Right atrium auricular region (tissue), 2 donors: ENCODE measurements at regions not wholly inside any gene's neighbourhood (a gene's known extent, or its start where the extent isn't known, plus 50 kb on each side); places are given as distances from the start of the nearest gene placed in this dataset.
"Not testable (repeated sequence)": the region's sequence is repeated elsewhere in the genome, so short reads cannot be mapped to it uniquely, and the experiment has no call there.

Source experiments
- DNase-seq: peaks from one replicate; pipeline ENCODE4 v3.0.0-alpha.2; 2019; ENCODE audit warnings: low spot score
- H3K27ac ChIP-seq, 2 donors: fragments of 200-600 bp; sonication (generic); 1 replicate in 1 of 2; 2 replicates in 1 of 2; pipeline ENCODE4 v1.5.1; 2016 to 2019
- H3K27me3 ChIP-seq, 2 donors: fragments of 200-600 bp; sonication (generic); one replicate each; pipeline versions ENCODE4 v1.5.1 to v1.6.0; 2017 to 2019
- H3K36me3 ChIP-seq: fragments of 200-600 bp; sonication (generic); one replicate; pipeline ENCODE4 v1.5.1; 2016
- H3K4me1 ChIP-seq, 2 donors: fragments of 200-600 bp; sonication (generic); one replicate each; pipeline versions ENCODE4 v1.5.1 to v1.6.0; 2017 to 2019
- H3K4me3 ChIP-seq, 2 donors: fragments of 200-600 bp; sonication (generic); 1 replicate in 1 of 2; 2 replicates in 1 of 2; pipeline ENCODE4 v1.5.1; 2017 to 2019; ENCODE audit warnings: mild to moderate bottlenecking in 1 of 2, moderate library complexity in 1 of 2
- H3K9me3 ChIP-seq, 2 donors: fragments of 200-600 bp; sonication (generic); one replicate each; pipeline ENCODE4 v1.5.1; 2019
- TF ChIP-seq, protein P1 (sequence below), 2 donors: fragments of 200-600 bp; sonication (generic); IDR thresholded peaks; one replicate each; pipeline ENCODE4 v1.5.1; 2019; ENCODE audit warnings: antibody characterized with exemption in 2 of 2

DNA sequence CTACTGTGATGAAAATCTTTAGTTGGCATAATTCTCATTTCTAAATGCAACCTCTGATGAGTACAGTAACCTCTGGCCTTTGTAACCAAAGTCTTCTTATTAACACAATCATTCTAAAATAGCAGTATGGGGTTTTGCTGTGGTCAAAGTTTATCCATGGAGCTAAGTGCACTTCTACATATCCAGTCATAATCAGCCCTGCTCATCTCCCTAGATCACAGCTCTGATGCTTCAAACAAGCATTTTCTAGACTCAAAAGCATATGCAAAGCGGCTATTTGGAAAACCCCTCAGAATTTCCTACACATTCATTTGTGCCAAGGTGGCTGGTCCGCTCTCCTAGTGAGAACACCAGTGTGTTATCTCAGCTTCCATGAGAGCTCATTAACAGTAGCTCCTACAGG, 418.6 kb downstream of the MRPL39 start:
- Histone ChIP-seq H3K9me3 (no peaks in the 10 kb centered on the region), H3K27me3 (no peaks in the 10 kb centered on the region), H3K27ac (peak overlapping the region in 1 of 2 donors; percentile 42), H3K4me3 (no peak overlapping the region), H3K4me1 (no peaks in the 10 kb centered on the region), H3K36me3 (no peaks in the 10 kb centered on the region)
- no peak for DNase-seq
- TF ChIP-seq, protein P1, sequence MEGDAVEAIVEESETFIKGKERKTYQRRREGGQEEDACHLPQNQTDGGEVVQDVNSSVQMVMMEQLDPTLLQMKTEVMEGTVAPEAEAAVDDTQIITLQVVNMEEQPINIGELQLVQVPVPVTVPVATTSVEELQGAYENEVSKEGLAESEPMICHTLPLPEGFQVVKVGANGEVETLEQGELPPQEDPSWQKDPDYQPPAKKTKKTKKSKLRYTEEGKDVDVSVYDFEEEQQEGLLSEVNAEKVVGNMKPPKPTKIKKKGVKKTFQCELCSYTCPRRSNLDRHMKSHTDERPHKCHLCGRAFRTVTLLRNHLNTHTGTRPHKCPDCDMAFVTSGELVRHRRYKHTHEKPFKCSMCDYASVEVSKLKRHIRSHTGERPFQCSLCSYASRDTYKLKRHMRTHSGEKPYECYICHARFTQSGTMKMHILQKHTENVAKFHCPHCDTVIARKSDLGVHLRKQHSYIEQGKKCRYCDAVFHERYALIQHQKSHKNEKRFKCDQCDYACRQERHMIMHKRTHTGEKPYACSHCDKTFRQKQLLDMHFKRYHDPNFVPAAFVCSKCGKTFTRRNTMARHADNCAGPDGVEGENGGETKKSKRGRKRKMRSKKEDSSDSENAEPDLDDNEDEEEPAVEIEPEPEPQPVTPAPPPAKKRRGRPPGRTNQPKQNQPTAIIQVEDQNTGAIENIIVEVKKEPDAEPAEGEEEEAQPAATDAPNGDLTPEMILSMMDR (IDR thresholded peaks at IDR 0.05): no peak

GRCh38 chr21:25186273-25186672, 421.0 kb downstream of the MRPL39 start:
- H3K9me3 ChIP-seq: no peaks in the 10 kb centered on the region
- TF ChIP-seq, protein P1 (IDR thresholded peaks at IDR 0.05): no peak
- no peak for DNase-seq
- no peaks in the 10 kb centered on the region for H3K4me1 ChIP-seq
- no peaks in the 10 kb centered on the region for H3K27me3 ChIP-seq
- H3K27ac ChIP-seq: no peak overlapping the region
- H3K36me3 ChIP-seq: no peaks in the 10 kb centered on the region
- H3K4me3 ChIP-seq: no peak overlapping the region

DNA sequence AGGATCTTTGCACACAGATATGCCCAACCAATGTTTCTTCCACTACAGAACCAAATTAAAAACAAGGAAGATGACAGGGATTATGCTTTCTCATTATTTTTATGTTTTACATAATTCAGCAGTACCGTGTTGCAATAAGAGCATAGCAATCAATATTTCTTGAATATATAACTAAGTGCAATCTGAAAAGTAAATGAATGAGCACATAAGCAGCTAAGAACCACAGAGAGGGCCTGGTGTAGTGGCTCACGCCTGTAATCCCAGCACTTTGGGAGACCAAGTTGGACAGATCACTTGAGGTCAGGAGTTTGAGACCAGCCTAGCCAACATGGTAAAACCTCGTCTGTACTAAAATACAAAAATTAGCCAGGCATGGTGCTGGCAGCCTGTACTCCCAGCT, 423.7 kb downstream of the MRPL39 start:
- H3K27me3 ChIP-seq: no peaks in the 10 kb centered on the region
- TF ChIP-seq, protein P1 (IDR thresholded peaks at IDR 0.05): no peak
- no peaks in the 10 kb centered on the region for H3K36me3 ChIP-seq
- no peak for DNase-seq
- H3K9me3 ChIP-seq: no peaks in the 10 kb centered on the region
- H3K4me1 ChIP-seq: no peaks in the 10 kb centered on the region
- no peak overlapping the region for H3K27ac ChIP-seq
- H3K4me3 ChIP-seq: no peak overlapping the region

GRCh38 chr21:25181690-25182089, 425.6 kb downstream of the MRPL39 start:
- H3K36me3 ChIP-seq, H3K27ac ChIP-seq, DNase-seq, H3K9me3 ChIP-seq, H3K4me3 ChIP-seq, H3K4me1 ChIP-seq, H3K27me3 ChIP-seq: not testable (repeated sequence)

- no peaks in the 10 kb centered on the region for H3K36me3 ChIP-seq
- H3K9me3 ChIP-seq: no peaks in the 10 kb centered on the region
- TF ChIP-seq, protein P1 (IDR thresholded peaks at IDR 0.05): no peak
- H3K27ac ChIP-seq: no peak overlapping the region
- H3K4me1 ChIP-seq: no peaks in the 10 kb centered on the region
- H3K27me3 ChIP-seq: no peaks in the 10 kb centered on the region
- no peak overlapping the region for H3K4me3 ChIP-seq
- no peak for DNase-seq
Measured at GRCh38 chr21:25179116-25179515, 428.2 kb downstream of the MRPL39 start.

DNA sequence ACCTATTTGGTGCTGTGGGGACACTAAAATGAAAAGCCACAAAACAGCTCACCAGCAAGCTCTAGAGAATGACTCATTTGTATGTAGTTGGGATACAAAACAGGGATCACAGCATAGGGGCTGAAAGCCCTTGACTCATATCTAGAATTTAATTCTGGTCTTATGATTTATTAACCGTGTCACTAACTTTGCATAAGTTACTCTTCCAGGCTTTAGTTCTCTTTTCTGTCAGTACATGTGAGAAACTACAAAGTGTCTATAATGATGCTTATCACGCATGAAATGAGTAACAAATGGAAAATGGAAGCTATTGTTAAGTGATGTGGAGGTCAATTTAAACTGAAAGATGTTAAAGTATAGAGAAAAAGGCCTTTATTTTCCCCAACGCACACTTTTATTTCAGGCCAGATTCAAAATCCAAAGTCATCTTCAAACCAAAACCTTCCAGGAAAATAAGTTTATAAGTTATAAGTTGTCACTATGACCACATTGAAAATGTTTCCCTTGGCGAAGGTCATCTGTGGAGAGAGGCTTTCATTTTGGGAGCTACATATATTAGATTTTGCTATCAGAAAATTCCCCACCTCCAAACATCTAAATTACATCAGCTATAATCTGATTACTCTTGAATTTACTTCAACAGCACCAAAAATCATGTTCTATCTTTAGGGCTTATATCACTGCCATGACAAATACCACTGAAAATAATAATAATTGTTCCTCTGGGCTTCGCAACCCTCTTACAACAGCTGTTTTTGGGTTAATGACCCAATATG, 430.5 kb downstream of the MRPL39 start:
- H3K4me3 ChIP-seq: no peak overlapping the region
- no peaks in the 10 kb centered on the region for H3K9me3 ChIP-seq
- H3K36me3 ChIP-seq: no peaks in the 10 kb centered on the region
- H3K4me1 ChIP-seq: no peaks in the 10 kb centered on the region
- no peak overlapping the region for H3K27ac ChIP-seq
- H3K27me3 ChIP-seq: no peaks in the 10 kb centered on the region
- TF ChIP-seq, protein P1 (IDR thresholded peaks at IDR 0.05): no peak
- DNase-seq: no peak
